ENCODE measurements at regions not wholly inside any gene's neighbourhood (a gene's known extent, or its start where the extent isn't known, plus 50 kb on each side); places are given as distances from the start of the nearest gene placed in this dataset.

DNA sequence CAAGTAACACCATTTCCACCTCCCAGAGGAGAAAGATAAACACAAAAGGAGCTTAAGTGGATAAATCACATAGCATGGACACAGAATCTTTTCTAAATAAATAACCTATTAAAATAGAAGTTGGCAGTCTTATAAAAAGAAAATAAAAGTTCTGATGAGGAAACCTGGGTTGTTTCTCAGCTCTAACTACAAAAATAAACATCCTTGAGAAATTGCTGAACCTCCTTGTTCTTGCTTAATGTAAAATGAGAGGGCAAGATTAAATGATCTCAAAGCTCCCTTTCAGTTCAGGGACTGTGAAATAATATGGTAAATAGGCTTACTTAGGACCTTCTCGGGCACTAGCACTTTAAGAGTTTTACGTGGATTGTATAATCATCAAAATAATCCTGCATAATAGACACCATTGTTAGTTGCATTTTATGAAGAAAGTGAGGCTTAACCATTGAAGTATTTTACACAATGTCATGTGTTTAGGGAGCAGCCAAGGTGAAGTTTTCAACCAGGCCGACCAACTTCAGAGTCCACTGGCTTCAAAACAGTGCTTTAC is 214.0 kb upstream of the NOVA1 start:
- TF ChIP-seq POLR2A (IDR thresholded peaks at IDR 0.05; ENCODE audit: low read length) (no peak), GATA1 (IDR thresholded peaks at IDR 0.05; ENCODE audit: low read depth, low read length) (no peak)
